Ectodermal cell (in vitro differentiated cells): ENCODE measurements at regions not wholly inside any gene's neighbourhood (a gene's known extent, or its start where the extent isn't known, plus 50 kb on each side); places are given as distances from the start of the nearest gene placed in this dataset.
"Not testable (repeated sequence)": the region's sequence is repeated elsewhere in the genome, so short reads cannot be mapped to it uniquely, and the experiment has no call there.

Experiments used
- H3K27ac ChIP-seq: 2 replicates; pipeline ENCODE4 v1.7.0; 2013; ENCODE audit warnings: mild to moderate bottlenecking, low read depth, low read length; ENCODE audit not compliant: insufficient read depth, poor library complexity, severe bottlenecking
- H3K27me3 ChIP-seq: 2 replicates; pipeline ENCODE4 v1.7.0; 2013; ENCODE audit warnings: mild to moderate bottlenecking, low read length; ENCODE audit not compliant: insufficient read depth, control insufficient read depth, poor library complexity, severe bottlenecking
- H3K36me3 ChIP-seq: one replicate; pipeline ENCODE4 v1.7.0; 2013; ENCODE audit warnings: low read length; ENCODE audit not compliant: control insufficient read depth, insufficient read depth
- H3K4me1 ChIP-seq: one replicate; pipeline ENCODE4 v1.7.0; 2013; ENCODE audit warnings: low read length; ENCODE audit not compliant: control insufficient read depth, insufficient read depth
- H3K4me3 ChIP-seq: 2 replicates; pipeline ENCODE4 v1.7.0; 2013; ENCODE audit warnings: low read depth, low read length, control low read depth; ENCODE audit not compliant: insufficient read depth
- H3K9me3 ChIP-seq: 2 replicates; pipeline ENCODE4 v1.7.0; 2013; ENCODE audit warnings: mild to moderate bottlenecking, low read length, moderate library complexity; ENCODE audit not compliant: control insufficient read depth
- WGBS, 2 experiments: methylation state at CpG; one replicate each; pipeline ENCODE4 v1.1.7; 2013; ENCODE audit warnings: missing lambda C conversion rate in 2 of 2; 5-methylcytosine and 5-hydroxymethylcytosine counted together

- WGBS, 2 experiments, result 94% methylated on average over 15 of the region's 15 CpGs
- not testable (repeated sequence) for H3K4me3 ChIP-seq, H3K27ac ChIP-seq, H3K4me1 ChIP-seq, H3K9me3 ChIP-seq, H3K36me3 ChIP-seq, H3K27me3 ChIP-seq
These were observed 1821.2 kb upstream of the PCDH20 start for GRCh38 chr13:63236667-63237396.

- 83 to 97% methylated on average over 2 of the region's 3 CpGs for WGBS, 2 experiments
- H3K9me3 ChIP-seq, H3K27ac ChIP-seq, H3K4me1 ChIP-seq, H3K27me3 ChIP-seq, H3K4me3 ChIP-seq, H3K36me3 ChIP-seq: not testable (repeated sequence)
These were observed 1802.9 kb upstream of the PCDH20 start for GRCh38 chr13:63218596-63218995.

- H3K9me3 ChIP-seq, result no peaks in the 10 kb centered on the region
- H3K36me3 ChIP-seq, result no peaks in the 10 kb centered on the region
- no peak overlapping the region for H3K4me3 ChIP-seq
- H3K27me3 ChIP-seq, result no peaks in the 10 kb centered on the region
- WGBS, 2 experiments, result 92 to 94% methylated on average over 6 of the region's 6 CpGs
- no peaks in the 10 kb centered on the region for H3K4me1 ChIP-seq
- H3K27ac ChIP-seq, result no peak overlapping the region
These were observed 1793.8 kb upstream of the PCDH20 start for GRCh38 chr13:63209330-63210017.

GRCh38 chr13:63208826-63209225, 1793.2 kb upstream of the PCDH20 start:
- H3K4me3 ChIP-seq, result no peak overlapping the region
- no peaks in the 10 kb centered on the region for H3K27me3 ChIP-seq
- WGBS, 2 experiments, result 79 to 81% methylated on average over 3 of the region's 3 CpGs
- H3K36me3 ChIP-seq, result no peaks in the 10 kb centered on the region
- no peaks in the 10 kb centered on the region for H3K9me3 ChIP-seq
- no peak overlapping the region for H3K27ac ChIP-seq
- no peaks in the 10 kb centered on the region for H3K4me1 ChIP-seq

- 100% methylated on average over 1 of the region's 1 CpG; no CpG with 5 or more reads in 1 of the 2 experiments for WGBS, 2 experiments
- no peak overlapping the region for H3K4me3 ChIP-seq
These were observed 1790.8 kb upstream of the PCDH20 start for GRCh38 chr13:63206461-63206860.

GRCh38 chr13:63201493-63201892, 1785.8 kb upstream of the PCDH20 start:
- Histone ChIP-seq H3K36me3 (no peaks in the 10 kb centered on the region), H3K27me3 (no peaks in the 10 kb centered on the region), H3K4me1 (no peaks in the 10 kb centered on the region), H3K4me3 (no peak overlapping the region), H3K27ac (no peak overlapping the region), H3K9me3 (no peaks in the 10 kb centered on the region)
- WGBS, 2 experiments, result 60% methylated on average over 1 of the region's 1 CpG; no CpG with 5 or more reads in 1 of the 2 experiments

More at GRCh38 chr13:63206461-63206860, 1790.8 kb upstream of the PCDH20 start:
- no peaks in the 10 kb centered on the region for H3K9me3 ChIP-seq
- H3K27me3 ChIP-seq, result no peaks in the 10 kb centered on the region
- no peak overlapping the region for H3K27ac ChIP-seq
- H3K4me1 ChIP-seq, result no peaks in the 10 kb centered on the region
- H3K36me3 ChIP-seq, result no peaks in the 10 kb centered on the region

- H3K4me1 ChIP-seq, result no peaks in the 10 kb centered on the region
- no peaks in the 10 kb centered on the region for H3K27me3 ChIP-seq
- H3K27ac ChIP-seq, result no peak overlapping the region
- H3K9me3 ChIP-seq, result no peaks in the 10 kb centered on the region
- no peaks in the 10 kb centered on the region for H3K36me3 ChIP-seq
- H3K4me3 ChIP-seq, result no peak overlapping the region
These were observed 1783.9 kb upstream of the PCDH20 start for GRCh38 chr13:63199508-63199907.

GRCh38 chr13:63198071-63198470, 1782.4 kb upstream of the PCDH20 start:
- Histone ChIP-seq H3K4me3 (no peak overlapping the region), H3K27me3 (no peaks in the 10 kb centered on the region), H3K9me3 (no peaks in the 10 kb centered on the region), H3K4me1 (no peaks in the 10 kb centered on the region), H3K27ac (no peak overlapping the region), H3K36me3 (no peaks in the 10 kb centered on the region)
- 91 to 98% methylated on average over 2 of the region's 2 CpGs for WGBS, 2 experiments

GRCh38 chr13:63195726-63196125, 1780.1 kb upstream of the PCDH20 start:
- Histone ChIP-seq H3K4me1 (no peaks in the 10 kb centered on the region), H3K4me3 (no peak overlapping the region), H3K27me3 (no peaks in the 10 kb centered on the region), H3K27ac (no peak overlapping the region), H3K9me3 (no peaks in the 10 kb centered on the region), H3K36me3 (no peaks in the 10 kb centered on the region)
- WGBS, 2 experiments, result 100% methylated on average over 1 of the region's 1 CpG; no CpG with 5 or more reads in 1 of the 2 experiments

- H3K4me1 ChIP-seq, result no peaks in the 10 kb centered on the region
- H3K27me3 ChIP-seq, result no peaks in the 10 kb centered on the region
- no peaks in the 10 kb centered on the region for H3K9me3 ChIP-seq
- H3K27ac ChIP-seq, result no peak overlapping the region
- 95 to 96% methylated on average over 5 of the region's 5 CpGs for WGBS, 2 experiments
- H3K36me3 ChIP-seq, result no peaks in the 10 kb centered on the region
- H3K4me3 ChIP-seq, result no peak overlapping the region
These were observed 1775.1 kb upstream of the PCDH20 start for GRCh38 chr13:63190742-63191141.
